ENCODE measurements at regions not wholly inside any gene's neighbourhood (a gene's known extent, or its start where the extent isn't known, plus 50 kb on each side); places are given as distances from the start of the nearest gene placed in this dataset.

- Mint-ChIP-seq H3K36me3 (ENCODE audit: insufficient read depth in 1 of 3, low read depth in 3 of 3) (peaks cover 0 to 4% (median 3%) of the 10 kb centered on the region in 3 experiments; a peak in 4 of 7 replicates), H3K27me3 (ENCODE audit: low read depth) (no peaks in the 10 kb centered on the region; the same call in 1 of the 2 replicates), H3K4me3 (no peak overlapping the region), H3K27ac (no peak overlapping the region), H3K4me1 (no peaks in the 10 kb centered on the region), H3K9me3 (peaks cover 2 to 7% of the 10 kb centered on the region in 2 experiments; a peak in 2 of 5 replicates)
- Histone ChIP-seq H2BK15ac (ENCODE audit: low read depth, low read length) (no peak overlapping the region), H2BK12ac (ENCODE audit: insufficient read length, low read depth, low read length) (no peak overlapping the region), H3K27me3 (ENCODE audit: insufficient read depth, low read length) (no peaks in the 10 kb centered on the region), H3K23me2 (ENCODE audit: insufficient read length, low read depth, low read length, poor library complexity, severe bottlenecking) (no peaks in the 10 kb centered on the region), H2BK5ac (ENCODE audit: insufficient read length, low read length) (no peak overlapping the region), H3K4me1 (ENCODE audit: insufficient read depth, low read length) (no peaks in the 10 kb centered on the region), H2AK5ac (ENCODE audit: insufficient read length, low read length) (no peak overlapping the region), H4K91ac (ENCODE audit: insufficient read length, low read depth, low read length) (no peak overlapping the region), H2BK20ac (ENCODE audit: low read depth, low read length, poor library complexity, severe bottlenecking) (no peak overlapping the region), H3K23ac (ENCODE audit: insufficient read length, low read depth, low read length) (no peak overlapping the region), H3K27ac (ENCODE audit: insufficient read length, low read depth, low read length) (no peak overlapping the region), H3K14ac (ENCODE audit: insufficient read depth, low read length) (no peak overlapping the region), H3K79me2 (ENCODE audit: insufficient read depth, low read length) (no peaks in the 10 kb centered on the region), H2AFZ (ENCODE audit: low read length) (no peak overlapping the region), H3K9me3 (ENCODE audit: control insufficient read depth, low read depth, low read length) (no peaks in the 10 kb centered on the region), H3T11ph (ENCODE audit: low read length) (no peak overlapping the region), H3K4me2 (ENCODE audit: insufficient read depth, insufficient read length, low read length) (no peak overlapping the region), H3K56ac (ENCODE audit: insufficient read length, low read depth, low read length) (no peak overlapping the region), H3K79me1 (ENCODE audit: insufficient read depth, low read depth, low read length, poor library complexity, severe bottlenecking) (no peaks in the 10 kb centered on the region), H3K4ac (ENCODE audit: low read depth, low read length) (no peak overlapping the region), H2BK120ac (ENCODE audit: low read depth, low read length, poor library complexity, severe bottlenecking) (no peak overlapping the region), H3K18ac (ENCODE audit: insufficient read length, low read depth, low read length) (no peak overlapping the region), H4K8ac (replicated peaks; ENCODE audit: insufficient read length, low read depth, low read length) (no peak overlapping the region), H4K5ac (ENCODE audit: insufficient read length, low read depth, low read length) (no peak overlapping the region), H3K9ac (ENCODE audit: extremely low read depth, insufficient read length, low read length) (no peak overlapping the region), H4K20me1 (ENCODE audit: control insufficient read depth, insufficient read depth, insufficient read length) (no peaks in the 10 kb centered on the region)
- no CpG with 5 or more reads among the region's 3 CpGs for WGBS (ENCODE audit: extremely low coverage, insufficient read length, low lambda C conversion rate)
- TF ChIP-seq, protein P1, sequence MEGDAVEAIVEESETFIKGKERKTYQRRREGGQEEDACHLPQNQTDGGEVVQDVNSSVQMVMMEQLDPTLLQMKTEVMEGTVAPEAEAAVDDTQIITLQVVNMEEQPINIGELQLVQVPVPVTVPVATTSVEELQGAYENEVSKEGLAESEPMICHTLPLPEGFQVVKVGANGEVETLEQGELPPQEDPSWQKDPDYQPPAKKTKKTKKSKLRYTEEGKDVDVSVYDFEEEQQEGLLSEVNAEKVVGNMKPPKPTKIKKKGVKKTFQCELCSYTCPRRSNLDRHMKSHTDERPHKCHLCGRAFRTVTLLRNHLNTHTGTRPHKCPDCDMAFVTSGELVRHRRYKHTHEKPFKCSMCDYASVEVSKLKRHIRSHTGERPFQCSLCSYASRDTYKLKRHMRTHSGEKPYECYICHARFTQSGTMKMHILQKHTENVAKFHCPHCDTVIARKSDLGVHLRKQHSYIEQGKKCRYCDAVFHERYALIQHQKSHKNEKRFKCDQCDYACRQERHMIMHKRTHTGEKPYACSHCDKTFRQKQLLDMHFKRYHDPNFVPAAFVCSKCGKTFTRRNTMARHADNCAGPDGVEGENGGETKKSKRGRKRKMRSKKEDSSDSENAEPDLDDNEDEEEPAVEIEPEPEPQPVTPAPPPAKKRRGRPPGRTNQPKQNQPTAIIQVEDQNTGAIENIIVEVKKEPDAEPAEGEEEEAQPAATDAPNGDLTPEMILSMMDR (conservative IDR thresholded peaks at IDR 0.05) = no peak
- DNase-seq = no peak
Observed at GRCh38 chr13:109608059-109608458, 178.3 kb downstream of the IRS2 start.

All from H9 (cell line).